GM18519 (cell line): ENCODE measurements at regions not wholly inside any gene's neighbourhood (a gene's known extent, or its start where the extent isn't known, plus 50 kb on each side); places are given as distances from the start of the nearest gene placed in this dataset.

Source experiments
- ATAC-seq: cut with Tn5 transposase; IDR thresholded peaks from one replicate; pipeline ENCODE4 v1.9.1; 2021; ENCODE audit warnings: mild to moderate bottlenecking, moderate library complexity; ENCODE audit not compliant: unreplicated experiment, low FRiP score

GRCh38 chr2:12073217-12073852 is 326.9 kb downstream of the LPIN1 start:
- no peak for ATAC-seq

- no peak for ATAC-seq
Measured at GRCh38 chr2:12074126-12074844, 327.9 kb downstream of the LPIN1 start.

- no peak for ATAC-seq
Measured at GRCh38 chr2:12074845-12075217, 328.4 kb downstream of the LPIN1 start.

GRCh38 chr2:12075603-12076002 is 329.2 kb downstream of the LPIN1 start:
- no peak for ATAC-seq

GRCh38 chr2:12076810-12077209 is 330.4 kb downstream of the LPIN1 start:
- ATAC-seq, result peak; percentile 44

- no peak for ATAC-seq
Measured at GRCh38 chr2:12080360-12080759, 333.9 kb downstream of the LPIN1 start.

GRCh38 chr2:12081481-12082210 is 335.2 kb downstream of the LPIN1 start:
- ATAC-seq, result no peak

GRCh38 chr2:12083081-12083581 is 336.7 kb downstream of the LPIN1 start:
- ATAC-seq, result no peak

- ATAC-seq, result no peak
Measured at GRCh38 chr2:12083713-12084419, 337.4 kb downstream of the LPIN1 start.

- no peak for ATAC-seq
Measured at GRCh38 chr2:12087175-12087574, 340.7 kb downstream of the LPIN1 start.

- ATAC-seq, result no peak
Measured at GRCh38 chr2:12087671-12088380, 341.4 kb downstream of the LPIN1 start.

- no peak for ATAC-seq
Measured at GRCh38 chr2:12089001-12089400, 342.6 kb downstream of the LPIN1 start.

- no peak for ATAC-seq
Measured at GRCh38 chr2:12089496-12089895, 343.1 kb downstream of the LPIN1 start.

- no peak for ATAC-seq
Measured at GRCh38 chr2:12090072-12090471, 343.6 kb downstream of the LPIN1 start.

GRCh38 chr2:12090590-12090989 is 344.2 kb downstream of the LPIN1 start:
- no peak for ATAC-seq

GRCh38 chr2:12091201-12091806 is 344.9 kb downstream of the LPIN1 start:
- ATAC-seq, result no peak

GRCh38 chr2:12094134-12094533 is 347.7 kb downstream of the LPIN1 start:
- ATAC-seq, result no peak

GRCh38 chr2:12096051-12096787 is 349.8 kb downstream of the LPIN1 start:
- ATAC-seq, result no peak

- ATAC-seq, result no peak
Measured at GRCh38 chr2:12096788-12097449, 350.5 kb downstream of the LPIN1 start.
